Central memory CD8-positive, alpha-beta T cell (primary cell): ENCODE measurements at regions not wholly inside any gene's neighbourhood (a gene's known extent, or its start where the extent isn't known, plus 50 kb on each side); places are given as distances from the start of the nearest gene placed in this dataset.

Experiments used
- ATAC-seq: fragments of 150-1000 bp; cut with Tn5 transposase; replicated peaks from 2 replicates; pipeline ENCODE4 v1.10.0; 2022; ENCODE audit warnings: mild to moderate bottlenecking, moderate FRiP score, moderate number of reproducible peaks; ENCODE audit not compliant: poor library complexity, severe bottlenecking; ENCODE audit errors: extremely low read depth
- DNase-seq, 2 donors: peaks; one replicate each; pipeline ENCODE4 v3.0.0; 2021; ENCODE audit warnings: low spot score in 2 of 2
- H3K27ac Mint-ChIP-seq: one replicate; pipeline ENCODE4 v1.8.0; 2022; ENCODE audit warnings: low read depth, mild to moderate bottlenecking, moderate library complexity, mixed read lengths
- H3K27me3 Mint-ChIP-seq: one replicate; pipeline ENCODE4 v1.8.0; 2022; ENCODE audit warnings: mixed read lengths
- H3K36me3 Mint-ChIP-seq: one replicate; pipeline ENCODE4 v1.8.0; 2022; ENCODE audit warnings: mild to moderate bottlenecking, moderate library complexity, mixed read lengths; ENCODE audit not compliant: insufficient read depth
- H3K4me1 Mint-ChIP-seq: one replicate; pipeline ENCODE4 v1.8.0; 2022; ENCODE audit warnings: mixed read lengths
- H3K4me3 Mint-ChIP-seq: one replicate; pipeline ENCODE4 v1.8.0; 2022; ENCODE audit warnings: mild to moderate bottlenecking, moderate library complexity, mixed read lengths
- H3K9me3 Mint-ChIP-seq: one replicate; pipeline ENCODE4 v1.8.0; 2022; ENCODE audit warnings: mixed read lengths

DNA sequence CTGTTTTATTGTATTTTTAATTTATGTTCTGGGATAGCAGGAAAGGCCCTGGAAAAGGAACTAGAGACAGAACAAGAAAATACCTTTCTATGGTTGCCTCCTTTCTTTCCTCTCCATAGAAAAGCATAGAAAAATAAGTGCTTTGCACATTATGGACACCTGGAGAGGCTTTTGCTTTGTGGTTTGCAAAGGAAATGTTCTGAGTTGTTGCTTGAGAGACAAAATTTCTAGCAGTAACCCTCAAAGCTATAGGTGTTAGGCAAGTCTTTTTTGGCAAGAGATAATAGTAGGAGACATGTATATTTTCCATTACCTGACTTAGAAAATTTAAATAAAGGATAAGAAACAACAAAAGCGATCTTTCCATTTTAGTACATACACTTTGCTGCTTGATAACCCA, 378.6 kb upstream of the PRKCQ start:
- H3K9me3 Mint-ChIP-seq = no peaks in the 10 kb centered on the region
- ATAC-seq = peak; percentile 82
- H3K36me3 Mint-ChIP-seq = no peaks in the 10 kb centered on the region
- H3K4me3 Mint-ChIP-seq = peak overlapping the region; percentile 51
- H3K4me1 Mint-ChIP-seq = peaks cover 29% of the 10 kb centered on the region
- H3K27me3 Mint-ChIP-seq = no peaks in the 10 kb centered on the region
- H3K27ac Mint-ChIP-seq = peak overlapping the region; percentile 74
- no peak for DNase-seq

DNA sequence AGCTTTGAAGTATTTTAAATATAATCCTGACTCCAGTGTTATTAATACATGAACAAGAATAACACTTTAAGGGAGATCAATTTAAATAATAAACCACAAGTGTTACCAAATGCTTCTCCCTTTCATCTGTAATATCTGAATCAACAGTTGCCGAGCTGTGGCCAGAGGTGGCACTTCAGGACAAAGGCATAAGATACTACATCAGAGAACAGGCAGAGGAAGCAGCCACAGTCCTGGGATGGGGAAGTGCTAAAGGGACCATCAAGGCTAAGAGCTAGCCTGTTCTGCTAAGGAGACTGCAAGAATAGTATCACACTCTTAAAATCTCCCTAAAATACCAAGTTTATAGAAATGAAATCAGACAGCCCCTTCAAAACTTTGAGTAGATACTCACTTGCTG, 378.2 kb upstream of the PRKCQ start:
- Mint-ChIP-seq H3K27me3 (no peaks in the 10 kb centered on the region), H3K36me3 (no peaks in the 10 kb centered on the region), H3K4me3 (peak overlapping the region; percentile 51), H3K9me3 (no peaks in the 10 kb centered on the region), H3K4me1 (peaks cover 29% of the 10 kb centered on the region), H3K27ac (peak overlapping the region; percentile 74)
- peak in 1 of 2 donors; percentile 10 for DNase-seq
- ATAC-seq = peak; percentile 71

DNA sequence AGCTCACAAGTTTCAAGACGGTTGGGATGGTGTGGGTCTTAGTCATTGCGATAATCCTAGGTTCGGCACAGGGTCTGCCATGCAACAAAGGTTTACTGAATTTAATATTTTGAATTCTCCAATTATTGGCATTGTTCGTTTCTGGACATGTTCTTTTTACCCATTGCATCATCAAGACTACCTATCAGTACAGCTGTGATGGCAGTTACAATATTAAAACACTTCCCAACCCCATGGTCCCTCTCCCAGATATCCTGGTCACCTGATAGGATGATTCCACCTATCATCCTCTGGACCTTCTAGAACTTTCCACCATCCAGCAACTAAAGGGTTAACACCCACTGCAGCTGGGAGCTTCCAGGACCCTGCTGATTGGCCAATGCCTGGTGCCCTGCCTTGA, 377.8 kb upstream of the PRKCQ start:
- ATAC-seq = no peak
- Mint-ChIP-seq H3K4me3 (peak overlapping the region; percentile 51), H3K36me3 (no peaks in the 10 kb centered on the region), H3K27me3 (no peaks in the 10 kb centered on the region), H3K9me3 (no peaks in the 10 kb centered on the region), H3K4me1 (peaks cover 32% of the 10 kb centered on the region), H3K27ac (peak overlapping the region; percentile 74)
- no peak for DNase-seq

DNA sequence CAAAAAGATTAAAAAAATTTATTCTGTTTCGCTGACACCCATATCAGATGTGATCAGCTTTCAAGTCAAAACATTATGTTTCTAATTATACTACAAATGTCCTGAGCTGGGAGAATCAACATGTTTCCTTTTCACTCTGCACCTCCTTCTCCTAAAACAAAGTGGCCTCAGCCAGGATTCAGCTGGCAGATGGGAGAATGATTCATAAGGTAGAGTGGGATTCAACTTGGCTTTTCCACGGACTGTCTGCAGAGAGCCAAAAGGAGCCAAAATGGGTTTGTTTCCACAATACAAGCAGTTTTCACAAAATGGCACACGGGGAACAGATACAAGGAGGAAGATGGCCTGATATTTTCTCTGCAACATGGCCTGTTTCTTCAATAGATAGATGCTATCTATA, 376.5 kb upstream of the PRKCQ start:
- H3K4me1 Mint-ChIP-seq = peaks cover 36% of the 10 kb centered on the region
- ATAC-seq (no peak), DNase-seq (no peak)
- no peak overlapping the region for H3K4me3 Mint-ChIP-seq
- H3K27ac Mint-ChIP-seq = no peak overlapping the region
- no peaks in the 10 kb centered on the region for H3K9me3 Mint-ChIP-seq
- no peaks in the 10 kb centered on the region for H3K27me3 Mint-ChIP-seq
- H3K36me3 Mint-ChIP-seq = no peaks in the 10 kb centered on the region

DNA sequence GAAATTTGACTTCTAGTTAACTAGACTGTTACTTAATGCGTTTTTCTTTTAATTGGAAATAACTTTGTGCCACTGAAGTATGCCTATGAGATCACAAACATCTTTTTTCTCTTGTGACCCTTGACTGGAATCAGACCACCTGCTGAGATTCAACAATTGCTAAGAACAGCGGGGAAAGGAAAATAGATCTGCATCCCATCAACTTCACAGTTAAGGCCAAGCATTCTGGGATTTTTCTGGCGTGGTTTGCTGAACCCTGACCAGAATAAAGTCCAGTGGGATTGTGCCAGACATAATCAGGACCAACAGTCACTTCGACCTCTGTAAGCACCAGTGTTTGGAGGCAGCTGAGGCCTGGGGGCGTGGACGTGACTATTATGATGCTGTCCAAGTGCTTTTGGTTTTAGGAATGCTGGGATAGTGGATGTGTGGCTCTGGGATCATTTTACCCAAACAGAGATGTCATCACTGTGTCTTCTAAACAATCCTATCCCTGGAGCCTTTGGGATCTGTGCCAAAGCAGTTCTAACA, 373.3 kb upstream of the PRKCQ start:
- Mint-ChIP-seq H3K9me3 (peaks cover 5% of the 10 kb centered on the region), H3K27ac (no peak overlapping the region), H3K27me3 (no peaks in the 10 kb centered on the region), H3K4me1 (peaks cover 38% of the 10 kb centered on the region), H3K36me3 (no peaks in the 10 kb centered on the region), H3K4me3 (no peak overlapping the region)
- no peak for ATAC-seq
- DNase-seq = no peak

DNA sequence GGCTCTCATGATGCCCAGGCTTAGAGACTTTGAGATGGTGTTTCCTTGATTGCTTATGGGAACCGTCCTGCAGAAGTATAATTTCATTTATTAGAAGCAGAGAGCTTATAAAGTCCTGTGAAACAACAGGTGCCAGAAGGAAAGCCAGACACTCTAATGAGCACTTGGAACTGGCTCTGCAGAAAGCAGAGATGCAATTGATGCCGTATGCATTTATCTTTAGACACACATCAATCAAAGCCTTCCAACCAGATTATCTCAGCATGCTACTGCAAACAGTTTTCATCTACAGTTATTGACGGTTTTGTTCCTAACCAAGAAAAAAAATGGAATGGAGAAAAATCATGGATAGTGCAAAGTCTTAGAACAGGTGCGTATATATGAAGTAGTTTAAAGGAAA, 371.7 kb upstream of the PRKCQ start:
- Mint-ChIP-seq H3K9me3 (peaks cover 5% of the 10 kb centered on the region), H3K4me3 (no peak overlapping the region), H3K27ac (no peak overlapping the region), H3K27me3 (no peaks in the 10 kb centered on the region), H3K4me1 (peaks cover 33% of the 10 kb centered on the region), H3K36me3 (no peaks in the 10 kb centered on the region)
- ATAC-seq (no peak), DNase-seq (no peak)

DNA sequence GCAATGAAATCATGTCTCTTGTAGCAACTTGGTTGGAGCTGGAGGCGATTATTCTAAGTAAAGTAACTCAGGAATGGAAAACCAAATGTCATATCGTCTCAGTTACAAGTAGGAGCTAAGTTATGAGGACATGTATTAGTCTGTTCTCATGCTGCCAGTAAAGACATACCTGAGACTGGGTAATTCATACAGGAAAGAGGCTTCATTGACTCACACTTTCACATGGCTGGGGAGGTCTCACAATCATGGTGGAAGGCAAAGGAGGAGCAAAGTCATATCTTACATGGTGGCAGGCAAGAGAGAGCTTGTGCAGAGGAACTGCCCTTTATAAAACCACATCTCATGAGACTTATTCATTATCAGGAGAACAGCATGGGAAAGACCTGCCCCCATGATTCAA, 370.1 kb upstream of the PRKCQ start:
- no peak for ATAC-seq

DNA sequence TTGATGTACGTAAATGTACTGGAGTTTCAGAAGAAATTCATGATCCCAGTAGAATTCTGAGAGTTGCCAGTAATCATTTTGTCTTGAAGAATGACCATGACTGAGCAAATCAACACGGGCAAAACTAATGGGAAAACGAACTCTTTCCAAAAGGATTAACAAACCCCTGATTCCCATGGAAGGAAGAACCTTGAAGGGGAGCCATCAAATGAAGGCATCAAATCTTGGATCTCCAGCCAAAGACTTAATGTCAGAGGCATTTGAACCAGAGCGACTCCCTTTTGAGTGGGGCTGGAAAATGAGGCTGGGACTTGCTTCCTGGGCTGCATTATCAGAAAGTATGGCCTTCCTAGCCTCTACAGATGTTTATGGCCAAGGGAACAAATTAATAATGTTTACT, 364.4 kb upstream of the PRKCQ start:
- no peak for DNase-seq
- H3K27ac Mint-ChIP-seq = no peak overlapping the region
- no peak for ATAC-seq
- H3K4me1 Mint-ChIP-seq = peaks cover 15% of the 10 kb centered on the region
- no peaks in the 10 kb centered on the region for H3K36me3 Mint-ChIP-seq
- no peak overlapping the region for H3K4me3 Mint-ChIP-seq
- peaks cover 3% of the 10 kb centered on the region for H3K9me3 Mint-ChIP-seq
- no peaks in the 10 kb centered on the region for H3K27me3 Mint-ChIP-seq

More for the DNA sequence above, 370.1 kb upstream of the PRKCQ start:
- Mint-ChIP-seq H3K36me3 (no peaks in the 10 kb centered on the region), H3K27ac (no peak overlapping the region), H3K27me3 (no peaks in the 10 kb centered on the region), H3K9me3 (peaks cover 5% of the 10 kb centered on the region), H3K4me3 (no peak overlapping the region), H3K4me1 (peaks cover 25% of the 10 kb centered on the region)
- DNase-seq = no peak

DNA sequence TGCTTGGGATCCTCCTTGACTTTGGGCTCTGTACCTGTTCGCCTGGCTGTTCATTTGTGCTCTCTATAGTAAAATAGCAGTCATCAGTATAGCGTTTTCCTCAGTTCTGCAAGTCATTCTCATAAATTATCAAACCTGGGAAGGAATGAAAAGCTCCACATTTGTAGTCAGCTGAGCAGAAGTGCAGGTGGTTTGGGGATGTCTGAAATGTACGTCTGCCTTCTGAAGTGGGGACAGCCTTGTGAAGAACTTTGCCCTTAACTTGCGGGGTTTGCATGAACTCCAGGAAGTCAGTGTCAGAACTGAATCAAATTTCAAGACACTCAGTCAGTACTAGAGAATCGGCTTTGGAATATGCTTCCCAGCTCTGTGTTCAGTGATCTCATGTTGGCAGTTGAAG, 358.3 kb upstream of the PRKCQ start:
- Mint-ChIP-seq H3K36me3 (no peaks in the 10 kb centered on the region), H3K27ac (no peak overlapping the region), H3K9me3 (peaks cover 6% of the 10 kb centered on the region), H3K4me3 (no peak overlapping the region), H3K4me1 (peaks cover 5% of the 10 kb centered on the region), H3K27me3 (no peaks in the 10 kb centered on the region)
- ATAC-seq (no peak), DNase-seq (no peak)

DNA sequence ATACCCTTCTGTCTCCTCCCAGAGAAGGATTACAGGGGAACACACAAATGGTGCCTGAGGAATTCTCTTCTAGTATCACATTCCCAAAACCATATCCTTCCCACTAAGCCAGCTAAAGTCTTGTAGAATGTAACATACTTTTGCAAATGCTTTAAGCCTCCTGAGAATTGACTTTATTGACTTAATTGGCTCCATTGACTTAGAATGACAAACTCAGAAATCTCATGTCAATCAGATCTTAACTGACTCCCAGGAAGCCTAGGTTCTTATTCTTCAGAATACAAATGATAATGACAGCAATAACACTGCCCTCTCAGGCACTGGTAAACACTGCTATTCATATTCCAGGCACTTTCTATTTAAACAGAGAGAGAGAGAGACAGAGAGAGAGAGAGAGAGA, 356.9 kb upstream of the PRKCQ start:
- no peak for DNase-seq
- H3K4me1 Mint-ChIP-seq = peaks cover 5% of the 10 kb centered on the region
- H3K9me3 Mint-ChIP-seq = peaks cover 6% of the 10 kb centered on the region
- H3K4me3 Mint-ChIP-seq = no peak overlapping the region
- H3K27me3 Mint-ChIP-seq = no peaks in the 10 kb centered on the region
- no peak for ATAC-seq
- H3K27ac Mint-ChIP-seq = no peak overlapping the region
- H3K36me3 Mint-ChIP-seq = peaks cover 2% of the 10 kb centered on the region

DNA sequence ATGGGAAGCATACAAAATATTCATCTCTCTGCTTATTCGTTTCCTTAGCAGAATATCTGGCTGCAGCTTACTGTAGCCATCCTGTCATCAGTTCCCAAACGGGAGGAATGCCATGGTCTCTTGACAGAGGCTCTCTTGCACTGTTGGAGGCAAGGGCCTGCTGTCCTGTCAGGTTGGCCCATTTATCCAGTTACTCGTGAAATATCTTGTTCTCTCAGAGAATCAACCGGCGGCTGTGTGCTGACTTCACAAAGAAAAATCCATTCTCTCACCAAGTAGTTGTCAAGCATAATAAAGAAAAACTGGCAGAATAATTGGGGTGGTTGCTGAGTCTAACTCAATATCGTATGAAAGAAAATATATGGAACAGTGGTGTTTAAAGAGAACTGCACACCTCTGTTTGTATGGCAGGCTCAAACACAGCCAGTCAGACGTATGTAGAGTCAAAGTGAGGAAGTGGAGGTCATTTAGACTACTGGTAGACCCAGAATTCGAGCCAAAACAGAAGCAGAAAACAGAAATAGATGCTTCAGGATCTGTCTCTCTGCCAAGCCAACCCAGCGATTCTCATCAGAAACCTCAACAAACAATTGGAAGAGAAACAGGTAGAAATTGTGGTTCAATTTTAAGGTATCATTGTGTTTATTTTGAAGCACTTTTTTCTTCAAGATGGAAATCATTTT, 349.2 kb upstream of the PRKCQ start:
- peaks cover 16% of the 10 kb centered on the region for H3K36me3 Mint-ChIP-seq
- no peaks in the 10 kb centered on the region for H3K9me3 Mint-ChIP-seq
- peak overlapping the region; percentile 97 for H3K27ac Mint-ChIP-seq
- H3K4me1 Mint-ChIP-seq = peaks cover 62% of the 10 kb centered on the region
- ATAC-seq = no peak
- no peak for DNase-seq
- H3K27me3 Mint-ChIP-seq = no peaks in the 10 kb centered on the region
- peak overlapping the region; percentile 80 for H3K4me3 Mint-ChIP-seq

DNA sequence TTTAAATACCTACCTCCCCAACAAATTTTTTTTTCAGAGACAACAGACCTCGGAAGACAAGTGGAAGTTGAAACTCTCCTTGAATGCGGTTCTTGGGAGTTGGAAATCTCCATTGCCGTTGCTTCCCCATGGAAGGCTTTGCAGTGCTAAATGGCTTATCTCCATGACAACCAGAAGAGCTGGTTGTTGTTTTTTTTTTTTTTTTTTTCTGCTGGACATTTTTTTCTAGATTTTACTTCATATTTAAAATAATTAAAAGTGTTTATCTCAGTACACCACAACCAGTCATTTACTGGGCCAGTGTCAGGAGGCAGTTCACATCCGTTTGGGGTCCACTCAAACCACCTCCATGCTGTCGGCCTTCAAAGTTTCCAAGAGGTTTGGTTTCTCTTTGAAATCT, 348.5 kb upstream of the PRKCQ start:
- no peaks in the 10 kb centered on the region for H3K27me3 Mint-ChIP-seq
- H3K27ac Mint-ChIP-seq = peak overlapping the region; percentile 97
- H3K36me3 Mint-ChIP-seq = peaks cover 16% of the 10 kb centered on the region
- peaks cover 65% of the 10 kb centered on the region for H3K4me1 Mint-ChIP-seq
- no peaks in the 10 kb centered on the region for H3K9me3 Mint-ChIP-seq
- peak in 1 of 2 donors; percentile 14 for DNase-seq
- H3K4me3 Mint-ChIP-seq = peak overlapping the region; percentile 80
- ATAC-seq = peak; percentile 30

DNA sequence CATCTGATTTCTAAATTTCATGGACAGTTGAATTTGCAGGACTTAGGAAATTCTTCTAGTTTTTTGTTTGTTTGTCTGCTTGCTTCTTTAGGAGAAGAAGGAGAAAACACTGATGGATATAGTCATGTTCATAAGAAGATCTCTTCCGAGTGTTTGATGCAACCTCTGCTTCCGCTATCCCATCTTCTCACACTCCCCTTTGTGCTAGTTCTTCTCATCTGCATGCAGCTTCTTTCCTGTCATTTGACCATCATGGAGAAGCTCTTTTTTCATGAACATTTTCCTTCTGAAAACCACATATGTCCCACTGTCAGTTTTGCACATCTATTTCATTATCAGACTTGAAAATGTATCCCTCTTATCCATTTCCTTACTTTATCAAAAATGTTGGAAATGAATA, 346.9 kb upstream of the PRKCQ start:
- Mint-ChIP-seq H3K4me1 (peaks cover 65% of the 10 kb centered on the region), H3K27me3 (no peaks in the 10 kb centered on the region), H3K36me3 (peaks cover 14% of the 10 kb centered on the region), H3K27ac (peak overlapping the region; percentile 97), H3K9me3 (no peaks in the 10 kb centered on the region), H3K4me3 (peak overlapping the region; percentile 80)
- ATAC-seq (no peak), DNase-seq (no peak)
